ENCODE measurements at regions not wholly inside any gene's neighbourhood (a gene's known extent, or its start where the extent isn't known, plus 50 kb on each side); places are given as distances from the start of the nearest gene placed in this dataset.

DNA sequence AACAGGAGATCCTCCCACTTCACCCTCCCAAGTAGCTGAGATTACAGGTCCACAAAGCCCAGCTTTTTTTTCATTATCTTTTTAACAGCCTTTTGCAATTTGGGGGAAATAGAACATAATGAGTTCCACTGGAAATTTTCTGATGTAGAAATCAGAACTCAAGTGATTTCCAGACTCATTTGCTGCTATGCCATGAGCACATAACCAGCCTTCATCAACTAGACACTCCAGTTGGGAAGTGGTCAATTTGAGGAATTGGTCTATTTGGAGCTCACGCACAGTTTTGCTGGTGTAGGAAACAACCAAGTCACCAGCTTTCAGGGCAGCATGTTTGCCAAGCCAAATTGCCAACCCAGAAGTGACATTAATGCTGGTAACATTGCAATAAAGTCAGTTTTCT lies 86.7 kb downstream of the MAFB start:
- no peaks in the 10 kb centered on the region for H3K36me3 ChIP-seq (ENCODE audit: control insufficient read depth in 2 of 2, insufficient read depth in 1 of 2, low read length in 2 of 2)
- TF ChIP-seq ZNF266 (tag by site-specific recombination; IDR thresholded peaks at IDR 0.05; ENCODE audit: low read depth) (no peak), ZNF354C (tag by site-specific recombination; IDR thresholded peaks at IDR 0.05; ENCODE audit: borderline replicate concordance, low read depth) (no peak), ZNF792 (tag by site-specific recombination; IDR thresholded peaks at IDR 0.05) (no peak), ZNF157 (tag by site-specific recombination; IDR thresholded peaks at IDR 0.05) (no peak), SP2 (tag by site-specific recombination; IDR thresholded peaks at IDR 0.05) (no peak), ZNF140 (tag by site-specific recombination; IDR thresholded peaks at IDR 0.05) (no peak), ZNF664 (tag by site-specific recombination; IDR thresholded peaks at IDR 0.05) (no peak), ZBTB7A (tag by site-specific recombination; IDR thresholded peaks at IDR 0.05; ENCODE audit: low read depth) (no peak), KLF10 (tag by site-specific recombination; IDR thresholded peaks at IDR 0.05) (no peak), SCRT1 (tag by site-specific recombination; IDR thresholded peaks at IDR 0.05; ENCODE audit: borderline replicate concordance) (no peak), ZNF48 (tag by site-specific recombination; IDR thresholded peaks at IDR 0.05) (no peak), GLI2 (tag by site-specific recombination; IDR thresholded peaks at IDR 0.05; ENCODE audit: borderline replicate concordance, low read depth) (no peak), PRDM1 (tag by site-specific recombination; IDR thresholded peaks at IDR 0.05) (no peak), ZNF530 (tag by site-specific recombination; IDR thresholded peaks at IDR 0.05; ENCODE audit: low read depth) (no peak)
- TF ChIP-seq, protein P1, sequence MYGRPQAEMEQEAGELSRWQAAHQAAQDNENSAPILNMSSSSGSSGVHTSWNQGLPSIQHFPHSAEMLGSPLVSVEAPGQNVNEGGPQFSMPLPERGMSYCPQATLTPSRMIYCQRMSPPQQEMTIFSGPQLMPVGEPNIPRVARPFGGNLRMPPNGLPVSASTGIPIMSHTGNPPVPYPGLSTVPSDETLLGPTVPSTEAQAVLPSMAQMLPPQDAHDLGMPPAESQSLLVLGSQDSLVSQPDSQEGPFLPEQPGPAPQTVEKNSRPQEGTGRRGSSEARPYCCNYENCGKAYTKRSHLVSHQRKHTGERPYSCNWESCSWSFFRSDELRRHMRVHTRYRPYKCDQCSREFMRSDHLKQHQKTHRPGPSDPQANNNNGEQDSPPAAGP (tag by site-specific recombination; IDR thresholded peaks at IDR 0.05), result no peak
- TF ChIP-seq, protein P2, sequence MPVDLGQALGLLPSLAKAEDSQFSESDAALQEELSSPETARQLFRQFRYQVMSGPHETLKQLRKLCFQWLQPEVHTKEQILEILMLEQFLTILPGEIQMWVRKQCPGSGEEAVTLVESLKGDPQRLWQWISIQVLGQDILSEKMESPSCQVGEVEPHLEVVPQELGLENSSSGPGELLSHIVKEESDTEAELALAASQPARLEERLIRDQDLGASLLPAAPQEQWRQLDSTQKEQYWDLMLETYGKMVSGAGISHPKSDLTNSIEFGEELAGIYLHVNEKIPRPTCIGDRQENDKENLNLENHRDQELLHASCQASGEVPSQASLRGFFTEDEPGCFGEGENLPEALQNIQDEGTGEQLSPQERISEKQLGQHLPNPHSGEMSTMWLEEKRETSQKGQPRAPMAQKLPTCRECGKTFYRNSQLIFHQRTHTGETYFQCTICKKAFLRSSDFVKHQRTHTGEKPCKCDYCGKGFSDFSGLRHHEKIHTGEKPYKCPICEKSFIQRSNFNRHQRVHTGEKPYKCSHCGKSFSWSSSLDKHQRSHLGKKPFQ (tag by site-specific recombination; IDR thresholded peaks at IDR 0.05), result no peak
- TF ChIP-seq, protein P3, sequence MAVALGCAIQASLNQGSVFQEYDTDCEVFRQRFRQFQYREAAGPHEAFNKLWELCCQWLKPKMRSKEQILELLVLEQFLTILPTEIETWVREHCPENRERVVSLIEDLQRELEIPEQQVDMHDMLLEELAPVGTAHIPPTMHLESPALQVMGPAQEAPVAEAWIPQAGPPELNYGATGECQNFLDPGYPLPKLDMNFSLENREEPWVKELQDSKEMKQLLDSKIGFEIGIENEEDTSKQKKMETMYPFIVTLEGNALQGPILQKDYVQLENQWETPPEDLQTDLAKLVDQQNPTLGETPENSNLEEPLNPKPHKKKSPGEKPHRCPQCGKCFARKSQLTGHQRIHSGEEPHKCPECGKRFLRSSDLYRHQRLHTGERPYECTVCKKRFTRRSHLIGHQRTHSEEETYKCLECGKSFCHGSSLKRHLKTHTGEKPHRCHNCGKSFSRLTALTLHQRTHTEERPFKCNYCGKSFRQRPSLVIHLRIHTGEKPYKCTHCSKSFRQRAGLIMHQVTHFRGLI (tag by site-specific recombination; IDR thresholded peaks at IDR 0.05), result no peak
- H3K4me1 ChIP-seq (ENCODE audit: control insufficient read depth, insufficient read depth, low read length), result no peaks in the 10 kb centered on the region
- no peak overlapping the region for H3K4me3 ChIP-seq (ENCODE audit: low read depth, low read length)
- no peak overlapping the region for H3K27ac ChIP-seq (ENCODE audit: extremely low read depth, low read depth, low read length)
- CTCF ChIA-PET, result no interaction called here
- POLR2A ChIA-PET, result no interaction called here
- no peaks in the 10 kb centered on the region for H3K9me3 ChIP-seq (ENCODE audit: control insufficient read depth, insufficient read depth, low read depth, low read length)

DNA sequence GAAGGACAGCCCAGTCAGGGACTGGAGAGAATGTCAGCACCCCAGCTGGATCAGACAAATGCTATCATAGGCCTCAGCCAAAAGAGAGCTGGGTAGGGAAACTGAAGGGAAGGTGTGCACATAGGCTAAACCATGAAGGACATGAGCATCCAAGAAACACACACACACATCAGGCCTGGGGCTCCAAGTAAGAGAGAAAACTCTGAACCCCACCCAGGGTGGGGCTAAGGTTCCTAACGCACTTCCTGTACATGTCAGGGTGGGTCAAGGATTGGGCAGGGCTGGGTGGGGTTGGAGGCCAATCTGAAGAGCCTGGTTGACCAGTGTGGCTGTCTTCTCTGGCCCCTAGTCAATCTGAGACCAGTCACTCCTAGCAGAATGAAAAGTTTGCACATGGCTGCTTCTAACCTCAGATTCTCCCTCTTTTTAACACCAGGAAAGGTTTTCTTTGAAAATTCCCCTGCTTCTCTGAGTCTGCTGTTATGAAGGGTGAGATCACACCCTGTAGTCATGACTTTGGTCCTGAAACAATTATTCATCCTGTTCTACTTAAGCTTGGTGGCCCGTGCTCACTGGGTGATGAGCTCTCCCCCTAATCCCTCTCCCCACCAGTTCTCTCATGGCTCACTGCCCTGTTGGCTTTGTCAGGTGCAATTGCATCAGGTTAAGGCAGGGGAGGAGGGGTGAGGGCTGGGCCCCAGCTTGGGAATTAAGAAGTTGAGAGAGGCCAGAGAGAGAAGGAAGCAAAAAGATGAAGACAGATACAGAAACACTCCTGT lies 88.4 kb downstream of the MAFB start:
- no peaks in the 10 kb centered on the region for H3K36me3 ChIP-seq (ENCODE audit: control insufficient read depth in 2 of 2, insufficient read depth in 1 of 2, low read length in 2 of 2)
- ChIA-PET CTCF (no interaction called here), POLR2A (no interaction called here)
- H3K27ac ChIP-seq (ENCODE audit: extremely low read depth, low read depth, low read length), result no peak overlapping the region
- no peak overlapping the region for H3K4me3 ChIP-seq (ENCODE audit: low read depth, low read length)
- H3K9me3 ChIP-seq (ENCODE audit: control insufficient read depth, insufficient read depth, low read depth, low read length), result no peaks in the 10 kb centered on the region
- no peaks in the 10 kb centered on the region for H3K4me1 ChIP-seq (ENCODE audit: control insufficient read depth, insufficient read depth, low read length)
- TF ChIP-seq, protein P3 (tag by site-specific recombination; IDR thresholded peaks at IDR 0.05), result no peak
- peak; percentile 57; the same call in 1 of the 2 replicates for TF ChIP-seq KLF1 (tag by site-specific recombination; IDR thresholded peaks at IDR 0.05)

Measured in HEK293 (cell line).